H1 (cell line): ENCODE measurements at regions not wholly inside any gene's neighbourhood (a gene's known extent, or its start where the extent isn't known, plus 50 kb on each side); places are given as distances from the start of the nearest gene placed in this dataset.

Experiments
- CTCF ChIA-PET: fragments of 300-600 bp; sonication (Branson Sonifier 250); formaldehyde crosslinking; loops from one replicate; lab custom pipeline; 2021; ENCODE audit not compliant: partially characterized antibody; lab: Charles Lee
- POLR2A ChIA-PET: fragments of 300-600 bp; sonication (Branson Sonifier 250); formaldehyde crosslinking; loops from one replicate; lab custom pipeline; 2021; ENCODE audit warnings: inconsistent platforms; ENCODE audit not compliant: partially characterized antibody; lab: Charles Lee
- DNase-seq, 2 experiments: peaks; one replicate each; pipeline versions ENCODE4 v3.0.0 to v3.0.0-alpha.2; 2010 to 2022; ENCODE audit warnings: low spot score in 2 of 2, low read depth in 1 of 2, mixed read lengths in 1 of 2
- FAIRE-seq: peaks from 2 replicates; lab custom pipeline; 2011; peaks lifted over from hg19 to GRCh38; lab: Jason Lieb, UNC
- H2AFZ ChIP-seq: 2 replicates; pipeline ENCODE4 v1.8.1; 2012; ENCODE audit warnings: low read length, inconsistent platforms
- H2AK5ac ChIP-seq: 2 replicates; pipeline ENCODE4 v1.6.1; 2013; ENCODE audit warnings: low read depth, low read length
- H2BK120ac ChIP-seq: replicated peaks from 2 replicates; pipeline ENCODE3; 2013; ENCODE audit warnings: low read depth, low read length, inconsistent platforms
- H2BK12ac ChIP-seq: 2 replicates; pipeline ENCODE4 v1.6.1; 2013; ENCODE audit warnings: low read depth, low read length
- H2BK15ac ChIP-seq: 2 replicates; pipeline ENCODE4 v1.6.1; 2013; ENCODE audit warnings: low read length
- H2BK20ac ChIP-seq: 2 replicates; pipeline ENCODE4 v1.6.1; 2013; ENCODE audit warnings: low read length
- H2BK5ac ChIP-seq: 2 replicates; pipeline ENCODE4 v1.6.1; 2013; ENCODE audit warnings: low read depth, low read length
- H3K14ac ChIP-seq: 2 replicates; pipeline ENCODE4 v1.6.1; 2013; ENCODE audit warnings: inconsistent platforms; ENCODE audit not compliant: insufficient read length
- H3K18ac ChIP-seq: 2 replicates; pipeline ENCODE4 v1.6.1; 2013; ENCODE audit warnings: low read length; ENCODE audit errors: extremely low read depth
- H3K23ac ChIP-seq: 2 replicates; pipeline ENCODE4 v1.6.1; 2013; ENCODE audit warnings: inconsistent platforms; ENCODE audit not compliant: insufficient read length
- H3K23me2 ChIP-seq: 2 replicates; pipeline ENCODE4 v1.6.1; 2013; ENCODE audit warnings: low read depth, low read length
- H3K27ac ChIP-seq: 2 replicates; pipeline ENCODE4 v1.6.1; 2011; ENCODE audit warnings: low read depth, low read length, inconsistent platforms
- H3K27me3 ChIP-seq, 4 experiments: replicated peaks in 1 of 4; 1 replicate in 1 of 4; 2 replicates in 3 of 4; pipeline versions ENCODE4 v1.6.1 to v1.8.1; 2011 to 2013; ENCODE audit warnings: low read length in 3 of 4, mild to moderate bottlenecking in 3 of 4, inconsistent platforms in 2 of 4, mixed read lengths in 2 of 4, moderate library complexity in 1 of 4; ENCODE audit not compliant: control insufficient read depth in 3 of 4, insufficient read depth in 3 of 4; ENCODE audit errors: extremely low read depth in 1 of 4
- H3K36me3 ChIP-seq, 4 experiments: 2 replicates each; pipeline versions ENCODE4 v1.6.1 to v1.8.1; 2011 to 2013; ENCODE audit warnings: mild to moderate bottlenecking in 4 of 4, low read length in 3 of 4, moderate library complexity in 2 of 4, control low read depth in 1 of 4, inconsistent platforms in 1 of 4; ENCODE audit not compliant: insufficient read depth in 4 of 4, control insufficient read depth in 2 of 4
- H3K4ac ChIP-seq: replicated peaks from 2 replicates; pipeline ENCODE3; 2013; ENCODE audit warnings: low read length, low read depth, mixed read lengths, inconsistent platforms; ENCODE audit not compliant: insufficient read length
- H3K4me1 ChIP-seq, 4 experiments: replicated peaks in 1 of 4; 1 replicate in 1 of 4; 2 replicates in 3 of 4; pipeline versions ENCODE4 v1.6.1 to v1.8.1; 2011 to 2013; ENCODE audit warnings: low read length in 3 of 4, inconsistent platforms in 2 of 4, mixed read lengths in 1 of 4; ENCODE audit not compliant: insufficient read depth in 4 of 4, control insufficient read depth in 3 of 4
- H3K4me2 ChIP-seq, 2 experiments: 2 replicates each; pipeline versions ENCODE4 v1.6.1 to v1.8.1; 2011 to 2013; ENCODE audit warnings: low read depth in 2 of 2, low read length in 2 of 2, control low read depth in 1 of 2, inconsistent platforms in 1 of 2, mild to moderate bottlenecking in 1 of 2; ENCODE audit not compliant: insufficient read depth in 1 of 2
- H3K4me3 ChIP-seq, 4 experiments: fragments of 200-600, 300-600 bp in 1 of 4; sonication (generic), shearing (Covaris generic), sonication (Bioruptor Twin) in 1 of 4; 2 replicates each; pipeline versions ENCODE4 v1.5.1 to v1.8.1; 2011 to 2016; ENCODE audit warnings: low read length in 4 of 4, low read depth in 3 of 4, control low read depth in 2 of 4, inconsistent platforms in 2 of 4, mild to moderate bottlenecking in 2 of 4, mixed read lengths in 1 of 4, moderate library complexity in 1 of 4; ENCODE audit not compliant: insufficient read depth in 2 of 4; ENCODE audit errors: extremely low read depth in 1 of 4
- H3K56ac ChIP-seq: replicated peaks from 2 replicates; pipeline ENCODE3; 2013; ENCODE audit warnings: low read depth, mild to moderate bottlenecking, mixed read lengths, low read length, inconsistent platforms; ENCODE audit not compliant: insufficient read length
- H3K79me1 ChIP-seq: 2 replicates; pipeline ENCODE4 v1.6.1; 2013; ENCODE audit warnings: low read depth, low read length, control low read depth
- H3K79me2 ChIP-seq, 2 experiments: 2 replicates each; pipeline versions ENCODE4 v1.6.1 to v1.8.1; 2012 to 2013; ENCODE audit warnings: low read length in 2 of 2, mild to moderate bottlenecking in 2 of 2, inconsistent platforms in 1 of 2; ENCODE audit not compliant: insufficient read depth in 2 of 2, control insufficient read depth in 1 of 2
- H3K9ac ChIP-seq, 4 experiments: replicated peaks in 1 of 4; 1 replicate in 1 of 4; 2 replicates in 3 of 4; pipeline versions ENCODE4 v1.6.1 to v1.8.1; 2011 to 2013; ENCODE audit warnings: low read depth in 3 of 4, low read length in 3 of 4, control low read depth in 2 of 4, mild to moderate bottlenecking in 2 of 4, moderate library complexity in 2 of 4, inconsistent platforms in 1 of 4; ENCODE audit errors: extremely low read depth in 1 of 4
- H3K9me3 ChIP-seq, 2 experiments: 2 replicates each; pipeline versions ENCODE4 v1.6.1 to v1.8.1; 2012 to 2013; ENCODE audit warnings: mild to moderate bottlenecking in 2 of 2, moderate library complexity in 2 of 2, control low read depth in 1 of 2, inconsistent platforms in 1 of 2, low read depth in 1 of 2, low read length in 1 of 2, mixed read lengths in 1 of 2; ENCODE audit not compliant: insufficient read depth in 2 of 2
- H4K20me1 ChIP-seq, 2 experiments: replicated peaks in 1 of 2; 2 replicates each; pipeline versions ENCODE3 to v1.8.1; 2011 to 2013; ENCODE audit warnings: inconsistent platforms in 2 of 2, low read length in 2 of 2, mild to moderate bottlenecking in 1 of 2; ENCODE audit not compliant: insufficient read depth in 2 of 2, control insufficient read depth in 1 of 2
- H4K5ac ChIP-seq: 2 replicates; pipeline ENCODE4 v1.6.1; 2013; ENCODE audit warnings: low read length, low read depth, mixed read lengths, inconsistent platforms; ENCODE audit not compliant: insufficient read length
- H4K8ac ChIP-seq: 2 replicates; pipeline ENCODE4 v1.8.0; 2013; ENCODE audit warnings: mild to moderate bottlenecking, moderate library complexity, low read length, inconsistent platforms; ENCODE audit not compliant: insufficient read depth; ENCODE audit errors: extremely low read depth
- H4K91ac ChIP-seq: replicated peaks from 2 replicates; pipeline ENCODE3; 2013; ENCODE audit warnings: low read length, mixed read lengths, inconsistent platforms; ENCODE audit not compliant: insufficient read length
- ATF2 ChIP-seq: IDR thresholded peaks from 2 replicates; pipeline ENCODE4 v1.6.1; 2012; ENCODE audit warnings: low read length, inconsistent platforms
- ATF3 ChIP-seq: IDR thresholded peaks from 2 replicates; pipeline ENCODE4 v1.6.1; 2011; ENCODE audit warnings: low read depth, mild to moderate bottlenecking, low read length; ENCODE audit not compliant: insufficient read depth
- BRCA1 ChIP-seq: IDR thresholded peaks from 2 replicates; pipeline ENCODE4 v1.6.1; 2012; ENCODE audit warnings: low read depth, low read length, improper control_type of control experiment
- CHD2 ChIP-seq: IDR thresholded peaks from 2 replicates; pipeline ENCODE4 v1.6.1; 2012; ENCODE audit warnings: low read length, improper control_type of control experiment
- E2F6 ChIP-seq: IDR thresholded peaks from 2 replicates; pipeline ENCODE4 v1.6.1; 2012; ENCODE audit warnings: inconsistent platforms
- EP300 ChIP-seq, 2 experiments: IDR thresholded peaks; 1 replicate in 1 of 2; 2 replicates in 1 of 2; pipeline ENCODE4 v1.6.1; 2011 to 2012; ENCODE audit warnings: low read depth in 2 of 2, low read length in 2 of 2, mild to moderate bottlenecking in 2 of 2, borderline replicate concordance in 1 of 2, inconsistent platforms in 1 of 2, moderate library complexity in 1 of 2
- GABPA ChIP-seq: IDR thresholded peaks from 2 replicates; pipeline ENCODE4 v1.6.1; 2011; ENCODE audit warnings: mild to moderate bottlenecking, low read length, moderate library complexity, borderline replicate concordance; ENCODE audit not compliant: insufficient read depth
- KDM1A ChIP-seq: fragments of 200-600, 300-600 bp; sonication (generic); IDR thresholded peaks from 2 replicates; pipeline ENCODE4 v1.7.1; 2016; ENCODE audit warnings: mild to moderate bottlenecking, low read length, borderline replicate concordance
- MAFK ChIP-seq: IDR thresholded peaks from 2 replicates; pipeline ENCODE4 v1.6.1; 2012; ENCODE audit warnings: low read depth, mild to moderate bottlenecking, improper control_type of control experiment, low read length
- SIN3A ChIP-seq, 2 experiments: IDR thresholded peaks in 1 of 2; conservative IDR thresholded peaks in 1 of 2; 2 replicates each; pipeline ENCODE4 v1.6.1; 2011 to 2012; ENCODE audit warnings: low read length in 2 of 2, improper control_type of control experiment in 1 of 2, low read depth in 1 of 2, mild to moderate bottlenecking in 1 of 2
- WGBS, 2 experiments: shearing (Covaris generic) in 1 of 2; methylation state at CpG; one replicate each; pipeline versions ENCODE4 v1.1.6 to v1.1.7; 2013 to 2015; ENCODE audit warnings: low lambda C conversion rate in 2 of 2, mixed read lengths in 2 of 2, inconsistent platforms in 1 of 2, low coverage in 1 of 2, missing lambda C conversion rate in 1 of 2; ENCODE audit not compliant: insufficient replicate concordance in 2 of 2, insufficient coverage in 1 of 2, insufficient read length in 1 of 2; ENCODE audit errors: extremely low coverage in 1 of 2, missing lambda C conversion rate in 1 of 2; 5-methylcytosine and 5-hydroxymethylcytosine counted together

GRCh38 chr10:128614016-128614605 lies 487.9 kb upstream of the MKI67 start:
- no peaks in the 10 kb centered on the region for H3K4me1 ChIP-seq
- no peak overlapping the region for H4K8ac ChIP-seq
- no peaks in the 10 kb centered on the region; a peak in 1 of 8 replicates for H3K36me3 ChIP-seq
- no peak overlapping the region for H4K91ac ChIP-seq
- no peaks in the 10 kb centered on the region for H3K9me3 ChIP-seq
- H2AFZ ChIP-seq, result no peak overlapping the region
- no peak overlapping the region for H3K4me3 ChIP-seq
- H3K18ac ChIP-seq, result no peak overlapping the region
- H3K4me2 ChIP-seq, result no peak overlapping the region
- H3K79me1 ChIP-seq, result no peaks in the 10 kb centered on the region
- no peak overlapping the region for H3K23ac ChIP-seq
- H3K56ac ChIP-seq, result no peak overlapping the region
- FAIRE-seq, result no peak
- WGBS, 2 experiments, result 87% methylated on average over 11 of the region's 11 CpGs; no CpG with 5 or more reads in 1 of the 2 experiments
- no peak overlapping the region for H2BK5ac ChIP-seq
- no peak overlapping the region for H2BK120ac ChIP-seq
- no peak overlapping the region for H2BK20ac ChIP-seq
- CTCF ChIA-PET, result interaction anchor here (1.1 kb wide), 1 partner anchor 17 kb away, joined by 3 read pairs; no protein-coding TSS in a partner anchor
- H2BK15ac ChIP-seq, result no peak overlapping the region
- H3K27me3 ChIP-seq, result no peaks in the 10 kb centered on the region
- no peak overlapping the region for H3K4ac ChIP-seq
- H4K20me1 ChIP-seq, result no peaks in the 10 kb centered on the region
- H2BK12ac ChIP-seq, result no peak overlapping the region
- H3K27ac ChIP-seq, result no peak overlapping the region
- no peaks in the 10 kb centered on the region for H3K79me2 ChIP-seq
- DNase-seq, result no peak
- POLR2A ChIA-PET, result no interaction called here
- no peak overlapping the region for H4K5ac ChIP-seq
- H3K14ac ChIP-seq, result no peak overlapping the region
- no peak overlapping the region for H3K9ac ChIP-seq
- no peaks in the 10 kb centered on the region for H3K23me2 ChIP-seq
- H2AK5ac ChIP-seq, result no peak overlapping the region
- no peak for TF ChIP-seq ATF3
- no peak for TF ChIP-seq CHD2
- TF ChIP-seq GABPA, result no peak
- no peak for TF ChIP-seq SIN3A (conservative IDR thresholded peaks at IDR 0.05 in 1 of 2, IDR thresholded peaks at IDR 0.05 in 1 of 2; ENCODE audit: low read depth in 1 of 2, low read length in 2 of 2)
- no peak for TF ChIP-seq ATF2
- no peak for TF ChIP-seq E2F6
- TF ChIP-seq EP300 (IDR thresholded peaks at IDR 0.05; ENCODE audit: borderline replicate concordance in 1 of 2, low read depth in 2 of 2, low read length in 2 of 2), result no peak
- no peak for TF ChIP-seq MAFK
- no peak for TF ChIP-seq BRCA1
- no peak for TF ChIP-seq KDM1A
